Cardiac fibroblast (primary cell): ENCODE measurements at regions not wholly inside any gene's neighbourhood (a gene's known extent, or its start where the extent isn't known, plus 50 kb on each side); places are given as distances from the start of the nearest gene placed in this dataset.

Experiments
- DNase-seq, 2 donors: peaks; one replicate each; pipeline versions ENCODE4 v3.0.0 to v3.0.0-alpha.2; 2010; ENCODE audit warnings: low read depth in 2 of 2
- H3K4me3 ChIP-seq, 2 donors: replicated peaks in 1 of 2; 1 replicate in 1 of 2; 2 replicates in 1 of 2; pipeline ENCODE4 v1.5.1; 2011; ENCODE audit warnings: low read depth in 2 of 2, low read length in 2 of 2, mild to moderate bottlenecking in 2 of 2, moderate library complexity in 1 of 2
- CTCF ChIP-seq: IDR thresholded peaks from one replicate; pipeline ENCODE4 v1.5.1; 2011; ENCODE audit warnings: low read depth, mild to moderate bottlenecking, low read length, inconsistent platforms

DNA sequence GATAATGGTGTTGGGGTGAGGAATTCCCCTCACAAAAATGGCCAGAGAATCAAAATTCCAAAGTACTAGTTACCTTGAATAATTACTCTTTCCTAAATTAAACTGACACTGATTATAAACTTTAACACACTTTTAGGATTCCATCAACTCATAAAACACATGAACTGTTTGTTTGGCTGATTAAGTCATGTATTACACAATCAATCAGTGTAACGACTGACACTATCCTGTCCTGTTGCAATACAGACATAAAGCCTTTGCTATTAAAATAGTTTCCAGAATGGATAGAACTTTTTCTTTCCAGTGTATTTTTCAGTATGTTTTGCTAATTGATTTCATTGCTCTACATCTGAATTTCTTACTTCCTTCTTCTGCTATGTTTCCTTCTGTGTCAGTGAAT is 1709.4 kb upstream of the RAG2 start:
- H3K4me3 ChIP-seq, result no peak overlapping the region
- no peak for DNase-seq
- TF ChIP-seq CTCF, result no peak

GRCh38 chr11:38305682-38306081 is 1707.6 kb upstream of the RAG2 start:
- TF ChIP-seq CTCF, result no peak
- DNase-seq, result peak; percentile 13 to 83
- H3K4me3 ChIP-seq, result no peak overlapping the region

GRCh38 chr11:38304926-38305325 is 1706.9 kb upstream of the RAG2 start:
- peak in 1 of 2 donors; percentile 7 for DNase-seq
- H3K4me3 ChIP-seq, result no peak overlapping the region
- TF ChIP-seq CTCF, result no peak

DNA sequence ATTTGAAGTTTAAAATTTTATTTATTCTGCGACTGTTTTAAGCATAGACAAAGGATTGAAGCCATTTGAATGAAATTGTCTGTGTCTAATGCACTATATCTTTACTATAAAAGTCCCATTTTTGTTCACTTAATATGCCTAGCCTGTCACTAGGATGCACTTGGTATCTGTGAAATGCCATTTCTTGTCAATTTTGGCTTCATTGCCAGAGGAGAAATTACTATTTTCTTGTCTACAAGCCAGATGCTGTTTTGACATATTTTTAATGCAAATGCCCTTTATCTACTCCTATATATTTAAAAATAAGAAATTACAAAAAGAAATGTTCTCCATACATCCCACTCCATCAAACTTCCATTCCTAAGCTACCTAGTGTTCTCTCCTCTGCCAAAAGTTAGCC is 1704.5 kb upstream of the RAG2 start:
- TF ChIP-seq CTCF, result no peak
- DNase-seq, result no peak
- no peak overlapping the region for H3K4me3 ChIP-seq

GRCh38 chr11:38300570-38300969 is 1702.5 kb upstream of the RAG2 start:
- no peak for DNase-seq
- H3K4me3 ChIP-seq, result no peak overlapping the region
- TF ChIP-seq CTCF, result no peak

- TF ChIP-seq CTCF, result no peak
- H3K4me3 ChIP-seq, result no peak overlapping the region
- DNase-seq, result no peak
These were observed 1698.3 kb upstream of the RAG2 start for GRCh38 chr11:38296211-38296776.

GRCh38 chr11:38282718-38283117 is 1684.7 kb upstream of the RAG2 start:
- no peak for TF ChIP-seq CTCF
- no peak overlapping the region for H3K4me3 ChIP-seq
- DNase-seq, result no peak
